Retinal pigment epithelial cell (primary cell): ENCODE measurements at regions not wholly inside any gene's neighbourhood (a gene's known extent, or its start where the extent isn't known, plus 50 kb on each side); places are given as distances from the start of the nearest gene placed in this dataset.

ENCODE experiments used
- DNase-seq: peaks from one replicate; pipeline ENCODE4 v3.0.0-alpha.2; 2010; ENCODE audit warnings: low read depth
- H3K4me3 ChIP-seq: 2 replicates; pipeline ENCODE4 v1.5.1; 2011; ENCODE audit warnings: mild to moderate bottlenecking, low read length, control low read depth, moderate library complexity
- TF ChIP-seq, protein P1 (sequence below): conservative IDR thresholded peaks from 2 replicates; pipeline ENCODE4 v1.5.1; 2011; ENCODE audit warnings: low read depth, low read length, control low read depth, inconsistent platforms

DNA sequence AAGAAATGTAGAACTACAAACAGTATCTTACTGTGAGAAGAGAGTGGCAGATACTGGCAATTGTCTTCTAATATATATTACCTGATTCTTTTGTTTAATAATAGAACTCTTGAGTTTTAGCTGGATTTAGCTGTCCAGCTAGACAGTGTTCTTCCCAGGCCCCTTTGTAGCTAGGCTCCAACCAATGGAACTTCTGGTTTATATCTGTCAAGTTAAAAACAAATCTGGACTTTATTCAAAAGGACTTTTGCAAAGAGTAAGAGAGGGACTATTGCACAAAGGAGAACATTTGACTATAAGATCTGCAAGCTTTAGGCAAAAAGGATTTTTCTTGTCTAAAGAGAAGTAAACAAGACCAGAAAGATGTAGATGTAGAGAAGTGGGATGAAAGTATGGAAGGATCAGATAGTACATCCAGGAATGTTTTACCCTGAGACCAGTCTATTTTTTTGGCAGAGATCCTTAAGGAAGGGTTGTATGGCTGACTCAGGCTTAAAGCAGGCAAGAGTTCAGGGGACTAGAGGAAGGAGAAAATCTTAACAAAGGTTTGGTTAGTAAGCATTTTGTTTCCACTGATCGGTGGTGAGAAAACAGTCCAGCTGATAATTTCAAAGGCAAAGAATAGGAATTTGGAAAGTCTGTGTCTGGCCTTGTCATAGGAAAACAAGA, 111.1 kb upstream of the PLEKHA5 start:
- DNase-seq: no peak
- H3K4me3 ChIP-seq: no peak overlapping the region
- TF ChIP-seq, protein P1, sequence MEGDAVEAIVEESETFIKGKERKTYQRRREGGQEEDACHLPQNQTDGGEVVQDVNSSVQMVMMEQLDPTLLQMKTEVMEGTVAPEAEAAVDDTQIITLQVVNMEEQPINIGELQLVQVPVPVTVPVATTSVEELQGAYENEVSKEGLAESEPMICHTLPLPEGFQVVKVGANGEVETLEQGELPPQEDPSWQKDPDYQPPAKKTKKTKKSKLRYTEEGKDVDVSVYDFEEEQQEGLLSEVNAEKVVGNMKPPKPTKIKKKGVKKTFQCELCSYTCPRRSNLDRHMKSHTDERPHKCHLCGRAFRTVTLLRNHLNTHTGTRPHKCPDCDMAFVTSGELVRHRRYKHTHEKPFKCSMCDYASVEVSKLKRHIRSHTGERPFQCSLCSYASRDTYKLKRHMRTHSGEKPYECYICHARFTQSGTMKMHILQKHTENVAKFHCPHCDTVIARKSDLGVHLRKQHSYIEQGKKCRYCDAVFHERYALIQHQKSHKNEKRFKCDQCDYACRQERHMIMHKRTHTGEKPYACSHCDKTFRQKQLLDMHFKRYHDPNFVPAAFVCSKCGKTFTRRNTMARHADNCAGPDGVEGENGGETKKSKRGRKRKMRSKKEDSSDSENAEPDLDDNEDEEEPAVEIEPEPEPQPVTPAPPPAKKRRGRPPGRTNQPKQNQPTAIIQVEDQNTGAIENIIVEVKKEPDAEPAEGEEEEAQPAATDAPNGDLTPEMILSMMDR: no peak

DNA sequence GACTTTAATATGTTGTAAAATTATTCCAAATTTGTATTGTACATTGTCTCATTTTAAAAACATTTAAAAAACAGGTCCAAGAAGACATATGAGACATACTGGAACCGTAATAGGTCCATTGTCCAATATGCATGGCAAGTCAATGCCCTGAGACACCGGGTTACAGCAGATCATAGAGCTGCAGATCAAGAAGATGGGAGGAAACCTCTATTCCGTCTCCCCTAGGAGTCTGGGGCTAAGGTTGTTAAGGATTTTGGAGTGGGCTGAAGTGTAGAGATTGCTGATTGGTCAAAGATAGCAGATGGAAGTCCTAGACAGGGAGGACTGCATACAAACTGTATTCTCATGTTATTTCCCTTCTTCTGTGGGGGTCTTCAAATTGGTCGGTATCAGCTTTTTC, 108.3 kb upstream of the PLEKHA5 start:
- no peak for DNase-seq
- TF ChIP-seq, protein P1: no peak
- no peak overlapping the region for H3K4me3 ChIP-seq

DNA sequence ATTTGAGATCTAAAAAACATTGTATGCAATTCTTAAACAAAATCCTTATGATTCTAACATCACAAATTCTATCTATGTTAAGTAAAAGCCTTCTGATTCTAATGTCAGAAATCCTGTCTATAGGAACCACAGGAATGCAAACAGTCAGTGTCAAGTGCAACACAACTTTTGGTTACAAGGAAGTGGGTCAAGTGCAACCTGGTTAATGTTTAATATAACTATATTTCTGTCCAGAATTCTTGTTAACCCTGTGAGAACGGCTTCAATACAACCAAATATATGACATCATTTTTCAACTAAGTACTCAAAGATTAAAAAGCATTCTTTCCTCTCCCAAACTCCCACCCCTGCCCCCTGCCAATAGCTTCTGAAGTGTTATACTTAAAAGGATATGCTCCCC, 107.9 kb upstream of the PLEKHA5 start:
- no peak for DNase-seq
- no peak overlapping the region for H3K4me3 ChIP-seq
- TF ChIP-seq, protein P1: no peak

DNA sequence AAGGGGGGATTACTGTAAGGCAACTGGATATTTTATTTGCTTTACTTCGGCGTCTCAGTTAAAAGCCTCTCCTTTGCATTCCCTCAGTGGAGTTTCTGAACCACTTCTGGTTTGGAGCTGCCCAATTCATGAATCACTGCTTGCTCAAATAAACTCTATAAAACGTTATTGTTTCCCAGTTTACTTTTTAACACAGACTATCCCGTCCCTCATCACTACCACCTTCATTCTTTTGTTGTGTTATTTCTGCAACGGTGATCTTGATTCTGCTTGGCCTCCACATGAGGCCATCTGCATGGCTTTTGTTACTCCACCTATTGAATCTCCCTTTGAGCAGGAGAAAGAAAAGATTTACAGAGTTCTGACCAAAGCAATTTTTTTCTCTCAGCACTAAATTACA, 104.0 kb upstream of the PLEKHA5 start:
- TF ChIP-seq, protein P1: no peak
- H3K4me3 ChIP-seq: no peak overlapping the region
- no peak for DNase-seq

DNA sequence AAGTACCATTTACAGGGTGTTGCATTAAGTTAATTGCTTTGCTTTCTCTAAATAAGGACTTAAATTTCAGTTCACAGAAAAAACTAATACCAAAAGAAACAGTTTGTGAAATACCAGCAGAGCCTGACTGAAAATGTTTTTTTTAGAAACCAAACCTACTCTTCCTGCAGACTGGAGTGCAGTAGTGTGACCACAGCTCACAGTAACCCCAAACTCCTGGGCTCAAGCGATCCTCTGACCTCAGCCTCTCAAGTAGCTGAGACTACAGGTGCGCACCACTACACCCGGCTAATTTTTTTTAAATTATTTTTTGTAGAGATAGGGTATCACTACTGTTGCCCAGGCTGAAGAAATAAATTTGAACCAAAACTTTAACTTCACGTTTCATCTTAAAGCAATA, 103.5 kb upstream of the PLEKHA5 start:
- no peak for DNase-seq
- TF ChIP-seq, protein P1: no peak
- H3K4me3 ChIP-seq: no peak overlapping the region

DNA sequence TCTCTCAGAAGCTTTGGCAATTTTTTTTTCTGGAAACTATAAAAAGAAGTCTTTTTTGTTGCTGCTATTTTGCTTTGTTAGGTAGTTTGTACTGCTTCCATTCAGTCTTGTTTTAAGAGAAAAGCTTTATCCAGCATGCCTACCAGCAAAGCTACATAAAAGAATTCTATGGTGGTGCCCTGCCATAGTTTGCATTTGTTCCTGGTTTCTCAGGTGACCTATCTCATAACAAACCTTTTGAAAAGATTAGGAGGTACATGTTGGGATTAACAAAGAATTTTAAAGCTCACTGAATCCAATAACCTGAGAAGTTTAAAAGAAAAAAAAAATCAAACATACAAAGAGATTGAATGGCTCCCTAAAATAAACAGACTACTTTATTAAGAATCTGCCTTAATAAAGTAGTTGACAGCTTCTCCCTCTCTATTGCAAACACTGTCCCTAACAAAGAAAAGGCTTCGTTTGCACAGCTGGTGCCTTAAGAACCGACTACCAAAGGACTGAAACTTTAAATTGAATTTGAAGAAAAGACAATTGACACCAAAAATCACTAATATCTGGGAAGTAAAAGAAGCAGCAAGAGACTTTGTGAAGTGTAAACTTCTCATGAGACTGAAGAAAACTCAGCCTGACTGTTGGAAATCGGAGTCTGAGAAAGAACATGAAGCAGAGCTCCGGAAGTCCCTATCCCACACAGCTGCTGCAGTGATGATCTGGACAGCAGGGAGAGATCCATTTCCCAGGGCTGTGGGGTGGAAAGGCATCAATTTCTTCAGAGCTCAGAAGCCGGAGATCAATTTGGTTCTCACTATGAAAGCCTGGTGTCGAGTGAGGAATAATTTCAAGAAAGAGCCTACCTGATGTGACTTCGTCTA, 102.7 kb upstream of the PLEKHA5 start:
- DNase-seq: no peak
- H3K4me3 ChIP-seq: no peak overlapping the region
- TF ChIP-seq, protein P1: no peak

DNA sequence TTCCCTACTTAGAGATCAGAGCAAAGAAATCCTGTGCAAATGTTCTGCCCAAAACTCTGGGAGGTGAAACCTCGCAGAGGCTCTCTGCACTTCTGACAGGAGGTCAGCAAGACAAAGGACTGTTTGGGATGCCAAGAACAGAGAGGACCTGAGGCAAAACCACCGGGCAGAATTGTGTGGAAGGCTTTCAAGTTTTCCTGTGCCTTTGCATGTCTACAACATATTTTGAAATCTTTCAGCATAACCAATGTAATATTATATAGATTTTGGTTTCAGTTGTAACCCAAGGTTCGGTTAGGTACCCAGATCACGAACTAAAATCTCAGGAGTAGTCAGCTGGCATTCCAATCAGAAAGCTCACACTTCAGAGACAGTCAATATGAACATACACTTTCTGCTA, 99.4 kb upstream of the PLEKHA5 start:
- TF ChIP-seq, protein P1: no peak
- H3K4me3 ChIP-seq: no peak overlapping the region

More for the DNA sequence above, 99.4 kb upstream of the PLEKHA5 start:
- no peak for DNase-seq
